ENCODE measurements at regions not wholly inside any gene's neighbourhood (a gene's known extent, or its start where the extent isn't known, plus 50 kb on each side); places are given as distances from the start of the nearest gene placed in this dataset.

GRCh38 chr3:168613151-168613550 lies 517.4 kb upstream of the GOLIM4 start:
- CTCF ChIA-PET = interaction anchor here (1.7 kb wide), 1 partner anchor 234 kb away, joined by 5 read pairs; no protein-coding TSS in a partner anchor
- no peak for ATAC-seq
- H3K9me3 Mint-ChIP-seq = no peaks in the 10 kb centered on the region
- H3K27ac Mint-ChIP-seq = no peak overlapping the region
- peaks cover 3% of the 10 kb centered on the region; the same call in 1 of the 2 replicates for H3K36me3 Mint-ChIP-seq
- no peaks in the 10 kb centered on the region for H3K27me3 Mint-ChIP-seq (ENCODE audit: low read depth)
- no peak for TF ChIP-seq TP53 (CRISPR knock-in tag; IDR thresholded peaks at IDR 0.05)
- no peak for TF ChIP-seq MAX (CRISPR knock-in tag; IDR thresholded peaks at IDR 0.05)
- TF ChIP-seq KAT7 (CRISPR knock-in tag; IDR thresholded peaks at IDR 0.05; ENCODE audit: borderline replicate concordance) = no peak
- TF ChIP-seq E2F5 (CRISPR knock-in tag; IDR thresholded peaks at IDR 0.05) = no peak
- TF ChIP-seq IRF1 (CRISPR knock-in tag; IDR thresholded peaks at IDR 0.05) = no peak
- TF ChIP-seq NR2C2 (CRISPR knock-in tag; IDR thresholded peaks at IDR 0.05) = no peak
- TF ChIP-seq ELF4 (CRISPR knock-in tag; IDR thresholded peaks at IDR 0.05; ENCODE audit: low read depth) = no peak
- TF ChIP-seq NFYB (CRISPR knock-in tag; conservative IDR thresholded peaks at IDR 0.05; ENCODE audit: low read depth) = no peak
- TF ChIP-seq ATF6 (CRISPR knock-in tag; IDR thresholded peaks at IDR 0.05) = no peak
- TF ChIP-seq AR (CRISPR knock-in tag; IDR thresholded peaks at IDR 0.05) = no peak
- TF ChIP-seq ZNF423 (CRISPR knock-in tag; IDR thresholded peaks at IDR 0.05) = no peak
- TF ChIP-seq ATF2 (CRISPR knock-in tag; IDR thresholded peaks at IDR 0.05; ENCODE audit: borderline replicate concordance, low read depth) = no peak
- no peak for TF ChIP-seq ZNF317 (CRISPR knock-in tag; IDR thresholded peaks at IDR 0.05; ENCODE audit: borderline replicate concordance, low read depth)
- no peak for TF ChIP-seq TEAD4 (CRISPR knock-in tag; IDR thresholded peaks at IDR 0.05)
- no peak for TF ChIP-seq ZNF416 (CRISPR knock-in tag; IDR thresholded peaks at IDR 0.05)
- TF ChIP-seq E2F1 (CRISPR knock-in tag; IDR thresholded peaks at IDR 0.05) = no peak
- no peak for TF ChIP-seq CREM (CRISPR knock-in tag; IDR thresholded peaks at IDR 0.05)
- no peak for TF ChIP-seq ZMAT4 (CRISPR knock-in tag; IDR thresholded peaks at IDR 0.05)
- DNase-seq (ENCODE audit: low spot score) = no peak
- POLR2A ChIA-PET = no interaction called here
- H3K4me3 Mint-ChIP-seq = no peak overlapping the region
- H3K4me1 Mint-ChIP-seq = peaks cover 72% of the 10 kb centered on the region
